HG02642 (cell line): ENCODE measurements at regions not wholly inside any gene's neighbourhood (a gene's known extent, or its start where the extent isn't known, plus 50 kb on each side); places are given as distances from the start of the nearest gene placed in this dataset.

Experiments used
- ATAC-seq: cut with Tn5 transposase; IDR thresholded peaks from one replicate; pipeline ENCODE4 v1.9.1; 2021; ENCODE audit warnings: mild to moderate bottlenecking; ENCODE audit not compliant: unreplicated experiment, poor library complexity

DNA sequence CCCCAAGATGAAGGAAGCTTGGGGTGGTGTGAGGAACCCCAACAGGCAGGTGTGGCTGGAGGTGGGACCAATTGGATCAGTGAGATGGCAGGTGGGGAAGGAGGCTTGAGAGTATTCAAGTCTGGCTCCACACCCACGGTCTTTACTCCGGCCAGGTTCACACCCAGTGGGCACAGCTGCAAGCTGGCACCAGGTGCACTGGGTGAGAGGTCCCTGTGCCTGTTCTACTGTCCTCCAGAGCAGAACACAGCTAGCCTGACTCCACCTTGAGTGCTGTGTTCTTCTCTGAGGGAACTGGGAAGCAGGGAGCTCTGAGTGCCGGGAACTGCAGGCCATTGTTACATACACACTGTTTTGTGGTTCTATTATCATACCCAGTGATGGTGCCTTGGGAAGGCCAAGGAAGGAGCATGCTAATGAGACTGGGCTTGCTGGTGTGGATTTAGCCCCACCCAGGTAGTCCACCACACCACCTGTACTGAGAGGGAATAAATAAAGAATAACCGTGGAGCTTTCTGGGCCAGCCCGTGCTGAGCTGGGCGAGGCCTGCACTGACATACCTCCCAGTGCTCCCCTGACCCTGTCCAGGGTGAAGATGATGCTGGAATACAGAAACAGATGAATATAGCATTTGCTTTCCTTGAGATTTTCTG lies 93.4 kb downstream of the ABHD5 start:
- no peak for ATAC-seq

DNA sequence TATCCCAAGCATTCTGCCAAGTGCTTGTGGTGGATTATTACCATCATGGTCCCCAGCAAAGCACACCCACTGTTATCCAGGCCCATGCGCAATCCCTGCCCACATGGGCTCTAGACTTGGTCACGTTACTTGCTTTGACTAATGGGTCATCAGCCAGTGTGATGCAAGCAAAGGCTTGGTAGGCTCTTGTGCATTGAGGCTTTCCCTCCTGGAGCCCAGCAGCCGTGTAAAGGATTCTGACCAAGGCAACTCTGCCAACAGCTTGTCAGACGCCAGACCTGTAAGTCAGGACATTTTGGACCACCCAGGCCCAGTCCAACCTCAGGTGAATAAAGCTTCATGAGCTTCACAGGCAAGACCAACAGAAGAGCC lies 93.9 kb downstream of the ABHD5 start:
- ATAC-seq: no peak

GRCh38 chr3:43785551-43785950 lies 94.8 kb downstream of the ABHD5 start:
- ATAC-seq: no peak

DNA sequence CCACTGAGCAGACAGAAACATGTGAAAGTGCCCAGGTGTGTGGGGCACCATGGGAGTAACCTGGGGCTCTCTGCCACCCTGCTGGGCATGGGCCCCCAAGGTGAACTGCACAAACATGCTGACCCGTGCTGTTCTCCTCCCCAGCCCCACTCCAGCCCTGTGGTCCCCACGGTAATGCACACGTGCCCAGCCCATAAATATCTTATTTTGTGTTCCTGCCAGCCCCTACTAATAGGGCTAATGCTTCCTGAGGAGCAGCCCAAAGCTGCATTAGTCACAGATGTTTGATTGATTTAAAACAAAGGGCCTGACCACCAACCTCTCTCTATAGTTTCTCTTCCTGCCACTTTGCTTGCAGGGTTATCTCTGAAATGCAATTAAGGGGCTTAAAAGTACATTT lies 95.4 kb downstream of the ABHD5 start:
- no peak for ATAC-seq

- no peak for ATAC-seq
Observed at GRCh38 chr3:43786526-43787305, 96.0 kb downstream of the ABHD5 start.

DNA sequence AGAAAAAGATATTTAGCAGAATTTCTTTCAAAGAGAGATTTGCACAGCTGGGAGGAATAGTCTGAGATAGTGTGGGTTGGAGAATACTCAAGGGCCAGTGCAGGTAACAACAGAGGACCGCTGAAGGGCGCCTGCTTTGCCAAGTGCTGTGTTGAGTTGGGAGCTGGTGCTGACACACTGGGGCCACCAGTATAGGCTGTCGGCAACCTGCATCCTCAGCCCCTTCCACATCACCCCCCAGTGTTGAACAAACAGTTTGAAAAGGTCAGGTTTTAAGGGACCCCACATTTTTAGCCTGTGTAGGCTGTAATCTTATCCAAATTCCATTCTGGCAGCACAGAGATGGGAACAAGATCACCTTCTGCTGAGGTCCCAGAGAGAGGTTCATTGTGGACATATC lies 96.6 kb downstream of the ABHD5 start:
- ATAC-seq: no peak

- no peak for ATAC-seq
Observed at GRCh38 chr3:43789028-43789427, 98.3 kb downstream of the ABHD5 start.

DNA sequence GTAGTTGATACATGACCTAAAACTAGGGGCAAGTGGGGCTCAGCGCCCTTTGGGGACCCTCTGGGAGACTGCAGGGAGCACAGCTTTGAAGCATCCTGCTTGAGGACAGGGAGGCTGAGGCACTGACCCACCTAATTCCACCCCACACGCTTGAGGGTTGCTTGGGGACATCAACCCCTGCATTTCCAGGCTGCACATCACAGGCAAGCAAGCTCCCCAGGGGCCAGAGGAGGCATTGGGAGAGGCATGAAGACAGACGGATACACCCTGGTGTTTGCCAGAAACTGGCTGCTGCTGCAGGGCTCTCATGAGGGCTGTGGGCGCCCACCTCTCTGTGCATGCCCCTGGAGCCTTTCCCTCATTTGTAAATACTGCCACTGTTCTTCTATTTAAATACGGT lies 99.3 kb downstream of the ABHD5 start:
- ATAC-seq: no peak

DNA sequence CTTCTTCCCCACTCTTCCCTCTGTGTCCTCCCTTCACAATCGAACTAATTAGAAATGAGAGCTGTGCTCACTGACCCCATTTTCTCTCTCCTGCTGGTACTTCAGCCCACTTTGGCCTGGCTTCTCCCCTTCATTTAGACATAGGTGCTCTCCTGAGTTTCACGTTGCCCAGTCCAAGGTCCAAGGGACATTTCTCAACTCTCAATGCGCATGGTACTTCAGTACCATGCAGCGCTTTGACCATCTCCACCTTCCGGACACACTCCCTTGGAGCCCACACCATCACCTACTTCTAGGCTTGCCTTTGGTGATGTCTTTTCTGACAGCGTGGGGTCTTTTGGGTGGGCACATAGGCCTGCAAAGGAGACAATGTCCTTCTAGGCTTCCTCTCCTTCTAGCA lies 99.7 kb downstream of the ABHD5 start:
- ATAC-seq: no peak

- no peak for ATAC-seq
Observed at GRCh38 chr3:43791246-43791645, 100.5 kb downstream of the ABHD5 start.

DNA sequence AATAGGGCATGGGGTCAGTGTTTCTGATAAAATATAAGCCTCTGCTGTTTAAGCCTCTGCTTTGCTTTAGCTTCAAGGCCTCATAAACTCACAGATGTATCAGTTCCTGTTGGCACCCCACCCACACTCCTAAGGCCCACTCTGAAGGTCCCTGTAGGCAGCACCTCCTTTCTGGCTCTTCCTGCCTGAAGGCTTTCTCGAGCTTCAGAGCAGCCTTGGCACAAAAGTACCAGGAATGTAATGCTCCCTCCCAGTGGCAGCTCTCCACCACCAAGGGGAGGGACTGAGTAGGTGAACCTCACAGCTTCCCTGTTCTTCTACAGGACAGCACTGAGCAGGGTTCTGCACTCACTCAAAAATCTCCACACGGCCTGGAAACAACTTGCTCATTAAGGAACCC lies 102.2 kb downstream of the ABHD5 start:
- no peak for ATAC-seq

- no peak for ATAC-seq
Observed at GRCh38 chr3:43793648-43794372, 103.1 kb downstream of the ABHD5 start.

DNA sequence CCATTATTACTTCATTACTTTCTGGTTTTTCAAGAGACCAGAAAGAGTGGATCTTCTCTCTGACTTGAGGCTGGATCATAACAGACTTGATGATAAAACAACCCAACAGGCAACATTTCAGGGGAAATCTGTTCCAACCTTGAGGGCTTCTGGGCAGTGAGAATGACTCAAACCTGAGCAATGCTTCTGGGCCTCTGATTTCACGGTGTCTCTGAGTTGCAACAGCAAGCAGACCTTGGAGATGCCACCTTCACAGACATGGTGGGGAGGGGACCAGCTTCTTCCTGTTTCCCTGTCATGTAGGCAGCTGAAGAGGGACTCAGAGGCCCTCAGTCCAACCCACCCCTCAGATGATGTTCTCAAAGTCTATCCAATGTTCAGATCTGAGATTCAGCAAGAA lies 104.0 kb downstream of the ABHD5 start:
- no peak for ATAC-seq

GRCh38 chr3:43795491-43795890 lies 104.8 kb downstream of the ABHD5 start:
- ATAC-seq: no peak

- no peak for ATAC-seq
Observed at GRCh38 chr3:43796041-43796596, 105.4 kb downstream of the ABHD5 start.

- ATAC-seq: no peak
Observed at GRCh38 chr3:43797794-43798193, 107.1 kb downstream of the ABHD5 start.

DNA sequence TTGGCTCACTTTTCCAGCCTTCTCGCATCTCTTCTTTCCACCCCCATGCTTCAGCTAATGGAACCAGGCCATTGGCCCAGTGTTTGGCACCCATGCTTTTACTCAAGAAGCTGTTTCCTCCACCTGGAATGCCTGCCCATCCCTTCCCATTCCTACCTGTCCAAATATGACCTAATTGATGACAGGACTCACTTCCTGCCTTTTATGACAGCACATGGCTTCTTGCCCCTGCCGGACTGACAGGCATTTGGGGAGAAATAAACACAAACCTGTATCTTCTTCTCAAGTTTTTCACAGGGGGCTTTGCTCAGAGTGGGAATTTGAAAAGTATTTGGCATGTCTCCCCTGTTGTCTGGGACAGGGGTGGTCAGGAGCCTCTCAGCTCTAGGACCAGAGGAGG lies 120.1 kb downstream of the ABHD5 start:
- no peak for ATAC-seq

DNA sequence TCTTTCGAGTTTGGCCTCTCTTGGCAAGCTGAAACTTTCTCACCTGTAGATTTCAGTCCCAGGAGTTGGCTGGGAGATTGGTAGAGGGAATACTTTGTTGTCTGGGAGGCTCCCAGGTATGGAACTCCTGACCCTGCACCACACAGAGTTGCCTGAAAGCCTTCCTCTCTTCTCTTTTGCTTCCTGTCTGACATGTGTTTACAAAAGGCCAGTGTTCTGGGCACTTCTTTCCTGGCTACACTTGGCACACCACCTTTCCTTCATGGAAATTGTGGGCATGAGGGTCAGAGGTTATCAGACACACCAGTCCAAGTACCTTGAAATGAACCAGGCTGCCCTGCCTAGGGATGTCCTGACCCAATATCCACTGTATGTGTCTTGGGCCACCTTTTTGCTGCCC lies 123.7 kb downstream of the ABHD5 start:
- ATAC-seq: no peak

DNA sequence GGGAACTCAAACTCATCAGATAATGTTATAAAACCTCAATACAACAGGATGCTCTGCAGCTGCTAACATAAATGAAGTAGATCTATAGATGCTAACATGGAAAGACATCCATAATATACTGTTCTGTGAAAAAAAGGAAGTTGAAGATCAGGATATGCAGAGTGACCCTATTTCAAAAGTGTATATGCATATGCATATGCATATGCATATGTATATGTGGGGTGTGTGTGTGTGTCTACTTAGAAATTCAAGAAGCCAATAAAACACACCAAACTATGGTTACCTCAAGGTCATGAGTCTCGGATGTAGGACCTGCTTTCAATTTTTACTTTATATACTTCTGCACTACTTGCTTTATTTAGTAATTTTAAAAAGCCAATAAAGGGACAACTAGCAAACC lies 125.6 kb downstream of the ABHD5 start:
- no peak for ATAC-seq

GRCh38 chr3:43817064-43817463 lies 126.3 kb downstream of the ABHD5 start:
- no peak for ATAC-seq

DNA sequence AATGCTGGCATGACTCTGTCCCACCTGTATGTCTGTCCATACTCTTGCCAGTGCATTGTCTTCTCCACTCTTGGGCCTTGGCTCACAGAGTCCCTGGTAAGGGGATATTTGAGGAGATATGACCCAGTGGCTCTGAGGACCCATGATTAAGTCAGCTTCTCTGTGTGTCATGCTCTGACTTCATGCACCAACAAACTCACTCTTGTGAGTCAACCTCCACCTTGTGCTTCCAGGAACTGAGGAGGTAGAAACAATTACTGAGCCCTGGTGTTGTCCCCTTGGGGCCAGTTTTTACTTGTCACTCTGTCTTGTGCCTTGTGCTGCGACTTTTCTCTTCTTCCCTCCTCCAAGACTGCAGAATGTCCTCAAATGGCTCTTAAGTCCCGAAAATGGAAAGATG lies 127.1 kb downstream of the ABHD5 start:
- no peak for ATAC-seq
